Glutamatergic neuron (in vitro differentiated cells): ENCODE measurements at regions not wholly inside any gene's neighbourhood (a gene's known extent, or its start where the extent isn't known, plus 50 kb on each side); places are given as distances from the start of the nearest gene placed in this dataset.

Experiments
- DNase-seq: peaks from one replicate; pipeline ENCODE4 v3.0.0; 2022
- H3K27ac Mint-ChIP-seq: one replicate; pipeline ENCODE4 v1.8.0; 2020; ENCODE audit warnings: mild to moderate bottlenecking, mixed read lengths, inconsistent platforms; ENCODE audit not compliant: unreplicated experiment
- H3K27me3 Mint-ChIP-seq: one replicate; pipeline ENCODE4 v1.8.0; 2020; ENCODE audit warnings: mild to moderate bottlenecking, moderate library complexity, mixed read lengths, inconsistent platforms; ENCODE audit not compliant: unreplicated experiment
- H3K36me3 Mint-ChIP-seq: one replicate; pipeline ENCODE4 v1.8.0; 2020; ENCODE audit warnings: mild to moderate bottlenecking, mixed read lengths, inconsistent platforms; ENCODE audit not compliant: unreplicated experiment
- H3K4me1 Mint-ChIP-seq: one replicate; pipeline ENCODE4 v1.8.0; 2020; ENCODE audit warnings: mild to moderate bottlenecking, low read depth, mixed read lengths, inconsistent platforms; ENCODE audit not compliant: unreplicated experiment
- H3K4me3 Mint-ChIP-seq: one replicate; pipeline ENCODE4 v1.8.0; 2020; ENCODE audit warnings: mild to moderate bottlenecking, mixed read lengths, inconsistent platforms; ENCODE audit not compliant: unreplicated experiment
- H3K9me3 Mint-ChIP-seq: one replicate; pipeline ENCODE4 v1.8.0; 2020; ENCODE audit warnings: mild to moderate bottlenecking, moderate library complexity, mixed read lengths, inconsistent platforms; ENCODE audit not compliant: unreplicated experiment
- CTCF ChIP-seq: fragments of 200-600 bp; sonication (generic); IDR thresholded peaks from one replicate; pipeline ENCODE4 v1.5.0; 2021; ENCODE audit not compliant: partially characterized antibody, unreplicated experiment

GRCh38 chr12:23303220-23303619 lies 646.2 kb downstream of the SOX5 start:
- Mint-ChIP-seq H3K9me3 (no peaks in the 10 kb centered on the region), H3K27me3 (no peaks in the 10 kb centered on the region), H3K4me3 (no peak overlapping the region), H3K4me1 (no peaks in the 10 kb centered on the region), H3K36me3 (no peaks in the 10 kb centered on the region), H3K27ac (no peak overlapping the region)
- no peak for TF ChIP-seq CTCF
- no peak for DNase-seq

GRCh38 chr12:23303821-23304220 lies 645.6 kb downstream of the SOX5 start:
- Mint-ChIP-seq H3K27me3 (no peaks in the 10 kb centered on the region), H3K9me3 (no peaks in the 10 kb centered on the region), H3K4me3 (no peak overlapping the region)

GRCh38 chr12:23333938-23334337 lies 615.5 kb downstream of the SOX5 start:
- no peak for DNase-seq
- no peak for TF ChIP-seq CTCF
- Mint-ChIP-seq H3K4me1 (no peaks in the 10 kb centered on the region), H3K27ac (no peak overlapping the region), H3K36me3 (no peaks in the 10 kb centered on the region), H3K9me3 (no peaks in the 10 kb centered on the region), H3K4me3 (no peak overlapping the region), H3K27me3 (no peaks in the 10 kb centered on the region)

More at GRCh38 chr12:23303821-23304220, 645.6 kb downstream of the SOX5 start:
- no peak for DNase-seq
- H3K27ac Mint-ChIP-seq, result no peak overlapping the region
- H3K36me3 Mint-ChIP-seq, result no peaks in the 10 kb centered on the region
- TF ChIP-seq CTCF, result no peak
- no peaks in the 10 kb centered on the region for H3K4me1 Mint-ChIP-seq

GRCh38 chr12:23335593-23335992 lies 613.9 kb downstream of the SOX5 start:
- DNase-seq, result no peak
- Mint-ChIP-seq H3K36me3 (no peaks in the 10 kb centered on the region), H3K27me3 (no peaks in the 10 kb centered on the region), H3K4me3 (no peak overlapping the region), H3K4me1 (no peaks in the 10 kb centered on the region), H3K9me3 (no peaks in the 10 kb centered on the region), H3K27ac (no peak overlapping the region)
- TF ChIP-seq CTCF, result no peak

- Mint-ChIP-seq H3K27me3 (no peaks in the 10 kb centered on the region), H3K36me3 (no peaks in the 10 kb centered on the region), H3K4me1 (no peaks in the 10 kb centered on the region), H3K9me3 (no peaks in the 10 kb centered on the region), H3K4me3 (no peak overlapping the region), H3K27ac (no peak overlapping the region)
- no peak for DNase-seq
- no peak for TF ChIP-seq CTCF
Observed at GRCh38 chr12:23337213-23337612, 612.3 kb downstream of the SOX5 start.
